DND-41 (cell line): ENCODE measurements at regions not wholly inside any gene's neighbourhood (a gene's known extent, or its start where the extent isn't known, plus 50 kb on each side); places are given as distances from the start of the nearest gene placed in this dataset.

Experiments used
- EZH2 ChIP-seq: IDR thresholded peaks from 3 replicates; pipeline ENCODE4 v1.6.1; 2012; ENCODE audit warnings: borderline replicate concordance, low read depth, mild to moderate bottlenecking, moderate library complexity, low read length, inconsistent platforms; ENCODE audit not compliant: severe bottlenecking
- TF ChIP-seq, protein P1 (sequence below): IDR thresholded peaks from 2 replicates; pipeline ENCODE4 v1.5.1; 2012; ENCODE audit warnings: borderline replicate concordance, low read length, moderate library complexity, mild to moderate bottlenecking; ENCODE audit not compliant: poor library complexity, severe bottlenecking; ENCODE audit errors: extremely low read depth

DNA sequence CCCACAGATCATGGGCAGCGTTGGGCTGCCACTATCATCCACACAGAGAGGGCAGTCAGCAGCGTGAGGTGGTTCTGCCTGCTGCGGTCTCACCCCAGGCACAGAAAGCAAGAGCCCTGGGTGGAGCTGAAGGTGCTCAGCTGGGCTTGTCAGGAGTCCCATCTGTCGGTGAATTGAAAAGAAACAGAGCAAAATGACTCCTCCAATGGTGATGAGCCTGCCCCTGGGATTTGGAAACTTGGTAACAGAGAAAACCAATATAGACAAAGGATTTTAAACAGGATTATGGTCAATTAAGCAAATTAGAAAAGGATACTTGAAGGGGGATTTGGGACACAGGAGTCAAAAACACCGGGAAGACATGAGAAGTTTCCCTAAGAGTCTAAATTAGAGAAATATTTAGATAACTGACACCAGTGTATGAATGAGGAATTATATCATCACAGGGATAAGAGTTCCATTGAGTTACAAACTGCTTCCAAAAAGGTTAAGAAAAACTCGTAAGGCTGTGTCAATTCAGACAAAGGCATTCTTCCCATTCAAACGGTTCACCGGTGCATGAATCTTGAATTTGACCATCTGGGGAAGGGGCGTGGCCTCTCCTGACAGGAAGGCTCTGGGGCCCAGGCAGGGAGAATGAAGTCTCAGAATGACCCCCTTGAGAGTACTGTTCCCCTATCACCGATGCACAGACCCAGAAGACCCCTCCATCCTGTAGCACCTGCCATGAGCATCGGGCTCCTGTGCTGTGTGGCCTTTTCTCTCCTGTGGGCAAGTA is 70.0 kb upstream of the PRSS58 start:
- TF ChIP-seq, protein P1, sequence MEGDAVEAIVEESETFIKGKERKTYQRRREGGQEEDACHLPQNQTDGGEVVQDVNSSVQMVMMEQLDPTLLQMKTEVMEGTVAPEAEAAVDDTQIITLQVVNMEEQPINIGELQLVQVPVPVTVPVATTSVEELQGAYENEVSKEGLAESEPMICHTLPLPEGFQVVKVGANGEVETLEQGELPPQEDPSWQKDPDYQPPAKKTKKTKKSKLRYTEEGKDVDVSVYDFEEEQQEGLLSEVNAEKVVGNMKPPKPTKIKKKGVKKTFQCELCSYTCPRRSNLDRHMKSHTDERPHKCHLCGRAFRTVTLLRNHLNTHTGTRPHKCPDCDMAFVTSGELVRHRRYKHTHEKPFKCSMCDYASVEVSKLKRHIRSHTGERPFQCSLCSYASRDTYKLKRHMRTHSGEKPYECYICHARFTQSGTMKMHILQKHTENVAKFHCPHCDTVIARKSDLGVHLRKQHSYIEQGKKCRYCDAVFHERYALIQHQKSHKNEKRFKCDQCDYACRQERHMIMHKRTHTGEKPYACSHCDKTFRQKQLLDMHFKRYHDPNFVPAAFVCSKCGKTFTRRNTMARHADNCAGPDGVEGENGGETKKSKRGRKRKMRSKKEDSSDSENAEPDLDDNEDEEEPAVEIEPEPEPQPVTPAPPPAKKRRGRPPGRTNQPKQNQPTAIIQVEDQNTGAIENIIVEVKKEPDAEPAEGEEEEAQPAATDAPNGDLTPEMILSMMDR, result no peak
- TF ChIP-seq EZH2, result no peak
